H1 (cell line): ENCODE measurements at regions not wholly inside any gene's neighbourhood (a gene's known extent, or its start where the extent isn't known, plus 50 kb on each side); places are given as distances from the start of the nearest gene placed in this dataset.
A peak's percentile ranks its signal among the peaks of the same experiment; 100 is the strongest.

ENCODE experiments used
- CTCF ChIA-PET: fragments of 300-600 bp; sonication (Branson Sonifier 250); formaldehyde crosslinking; loops from one replicate; lab custom pipeline; 2021; ENCODE audit not compliant: partially characterized antibody; lab: Charles Lee
- POLR2A ChIA-PET: fragments of 300-600 bp; sonication (Branson Sonifier 250); formaldehyde crosslinking; loops from one replicate; lab custom pipeline; 2021; ENCODE audit warnings: inconsistent platforms; ENCODE audit not compliant: partially characterized antibody; lab: Charles Lee
- DNase-seq, 2 experiments: peaks; one replicate each; pipeline versions ENCODE4 v3.0.0 to v3.0.0-alpha.2; 2010 to 2022; ENCODE audit warnings: low spot score in 2 of 2, low read depth in 1 of 2, mixed read lengths in 1 of 2
- FAIRE-seq: peaks from 2 replicates; lab custom pipeline; 2011; peaks lifted over from hg19 to GRCh38; lab: Jason Lieb, UNC
- H2AFZ ChIP-seq: 2 replicates; pipeline ENCODE4 v1.8.1; 2012; ENCODE audit warnings: low read length, inconsistent platforms
- H2AK5ac ChIP-seq: 2 replicates; pipeline ENCODE4 v1.6.1; 2013; ENCODE audit warnings: low read depth, low read length
- H2BK120ac ChIP-seq: replicated peaks from 2 replicates; pipeline ENCODE3; 2013; ENCODE audit warnings: low read depth, low read length, inconsistent platforms
- H2BK12ac ChIP-seq: 2 replicates; pipeline ENCODE4 v1.6.1; 2013; ENCODE audit warnings: low read depth, low read length
- H2BK15ac ChIP-seq: 2 replicates; pipeline ENCODE4 v1.6.1; 2013; ENCODE audit warnings: low read length
- H2BK20ac ChIP-seq: 2 replicates; pipeline ENCODE4 v1.6.1; 2013; ENCODE audit warnings: low read length
- H2BK5ac ChIP-seq: 2 replicates; pipeline ENCODE4 v1.6.1; 2013; ENCODE audit warnings: low read depth, low read length
- H3K14ac ChIP-seq: 2 replicates; pipeline ENCODE4 v1.6.1; 2013; ENCODE audit warnings: inconsistent platforms; ENCODE audit not compliant: insufficient read length
- H3K18ac ChIP-seq: 2 replicates; pipeline ENCODE4 v1.6.1; 2013; ENCODE audit warnings: low read length; ENCODE audit errors: extremely low read depth
- H3K23ac ChIP-seq: 2 replicates; pipeline ENCODE4 v1.6.1; 2013; ENCODE audit warnings: inconsistent platforms; ENCODE audit not compliant: insufficient read length
- H3K23me2 ChIP-seq: 2 replicates; pipeline ENCODE4 v1.6.1; 2013; ENCODE audit warnings: low read depth, low read length
- H3K27ac ChIP-seq: 2 replicates; pipeline ENCODE4 v1.6.1; 2011; ENCODE audit warnings: low read depth, low read length, inconsistent platforms
- H3K27me3 ChIP-seq, 4 experiments: replicated peaks in 1 of 4; 1 replicate in 1 of 4; 2 replicates in 3 of 4; pipeline versions ENCODE4 v1.6.1 to v1.8.1; 2011 to 2013; ENCODE audit warnings: low read length in 3 of 4, mild to moderate bottlenecking in 3 of 4, inconsistent platforms in 2 of 4, mixed read lengths in 2 of 4, moderate library complexity in 1 of 4; ENCODE audit not compliant: control insufficient read depth in 3 of 4, insufficient read depth in 3 of 4; ENCODE audit errors: extremely low read depth in 1 of 4
- H3K36me3 ChIP-seq, 4 experiments: 2 replicates each; pipeline versions ENCODE4 v1.6.1 to v1.8.1; 2011 to 2013; ENCODE audit warnings: mild to moderate bottlenecking in 4 of 4, low read length in 3 of 4, moderate library complexity in 2 of 4, control low read depth in 1 of 4, inconsistent platforms in 1 of 4; ENCODE audit not compliant: insufficient read depth in 4 of 4, control insufficient read depth in 2 of 4
- H3K4ac ChIP-seq: replicated peaks from 2 replicates; pipeline ENCODE3; 2013; ENCODE audit warnings: low read length, low read depth, mixed read lengths, inconsistent platforms; ENCODE audit not compliant: insufficient read length
- H3K4me1 ChIP-seq, 4 experiments: replicated peaks in 1 of 4; 1 replicate in 1 of 4; 2 replicates in 3 of 4; pipeline versions ENCODE4 v1.6.1 to v1.8.1; 2011 to 2013; ENCODE audit warnings: low read length in 3 of 4, inconsistent platforms in 2 of 4, mixed read lengths in 1 of 4; ENCODE audit not compliant: insufficient read depth in 4 of 4, control insufficient read depth in 3 of 4
- H3K4me2 ChIP-seq, 2 experiments: 2 replicates each; pipeline versions ENCODE4 v1.6.1 to v1.8.1; 2011 to 2013; ENCODE audit warnings: low read depth in 2 of 2, low read length in 2 of 2, control low read depth in 1 of 2, inconsistent platforms in 1 of 2, mild to moderate bottlenecking in 1 of 2; ENCODE audit not compliant: insufficient read depth in 1 of 2
- H3K4me3 ChIP-seq, 4 experiments: fragments of 200-600, 300-600 bp in 1 of 4; sonication (generic), shearing (Covaris generic), sonication (Bioruptor Twin) in 1 of 4; 2 replicates each; pipeline versions ENCODE4 v1.5.1 to v1.8.1; 2011 to 2016; ENCODE audit warnings: low read length in 4 of 4, low read depth in 3 of 4, control low read depth in 2 of 4, inconsistent platforms in 2 of 4, mild to moderate bottlenecking in 2 of 4, mixed read lengths in 1 of 4, moderate library complexity in 1 of 4; ENCODE audit not compliant: insufficient read depth in 2 of 4; ENCODE audit errors: extremely low read depth in 1 of 4
- H3K56ac ChIP-seq: replicated peaks from 2 replicates; pipeline ENCODE3; 2013; ENCODE audit warnings: low read depth, mild to moderate bottlenecking, mixed read lengths, low read length, inconsistent platforms; ENCODE audit not compliant: insufficient read length
- H3K79me1 ChIP-seq: 2 replicates; pipeline ENCODE4 v1.6.1; 2013; ENCODE audit warnings: low read depth, low read length, control low read depth
- H3K79me2 ChIP-seq, 2 experiments: 2 replicates each; pipeline versions ENCODE4 v1.6.1 to v1.8.1; 2012 to 2013; ENCODE audit warnings: low read length in 2 of 2, mild to moderate bottlenecking in 2 of 2, inconsistent platforms in 1 of 2; ENCODE audit not compliant: insufficient read depth in 2 of 2, control insufficient read depth in 1 of 2
- H3K9ac ChIP-seq, 4 experiments: replicated peaks in 1 of 4; 1 replicate in 1 of 4; 2 replicates in 3 of 4; pipeline versions ENCODE4 v1.6.1 to v1.8.1; 2011 to 2013; ENCODE audit warnings: low read depth in 3 of 4, low read length in 3 of 4, control low read depth in 2 of 4, mild to moderate bottlenecking in 2 of 4, moderate library complexity in 2 of 4, inconsistent platforms in 1 of 4; ENCODE audit errors: extremely low read depth in 1 of 4
- H3K9me3 ChIP-seq, 2 experiments: 2 replicates each; pipeline versions ENCODE4 v1.6.1 to v1.8.1; 2012 to 2013; ENCODE audit warnings: mild to moderate bottlenecking in 2 of 2, moderate library complexity in 2 of 2, control low read depth in 1 of 2, inconsistent platforms in 1 of 2, low read depth in 1 of 2, low read length in 1 of 2, mixed read lengths in 1 of 2; ENCODE audit not compliant: insufficient read depth in 2 of 2
- H4K20me1 ChIP-seq, 2 experiments: replicated peaks in 1 of 2; 2 replicates each; pipeline versions ENCODE3 to v1.8.1; 2011 to 2013; ENCODE audit warnings: inconsistent platforms in 2 of 2, low read length in 2 of 2, mild to moderate bottlenecking in 1 of 2; ENCODE audit not compliant: insufficient read depth in 2 of 2, control insufficient read depth in 1 of 2
- H4K5ac ChIP-seq: 2 replicates; pipeline ENCODE4 v1.6.1; 2013; ENCODE audit warnings: low read length, low read depth, mixed read lengths, inconsistent platforms; ENCODE audit not compliant: insufficient read length
- H4K8ac ChIP-seq: 2 replicates; pipeline ENCODE4 v1.8.0; 2013; ENCODE audit warnings: mild to moderate bottlenecking, moderate library complexity, low read length, inconsistent platforms; ENCODE audit not compliant: insufficient read depth; ENCODE audit errors: extremely low read depth
- H4K91ac ChIP-seq: replicated peaks from 2 replicates; pipeline ENCODE3; 2013; ENCODE audit warnings: low read length, mixed read lengths, inconsistent platforms; ENCODE audit not compliant: insufficient read length
- KDM4A ChIP-seq: IDR thresholded peaks from one replicate; pipeline ENCODE4 v1.7.1; 2012; ENCODE audit warnings: low read depth, mild to moderate bottlenecking, moderate library complexity, low read length, inconsistent platforms; ENCODE audit not compliant: severe bottlenecking
- RAD21 ChIP-seq, 2 experiments: IDR thresholded peaks in 1 of 2; conservative IDR thresholded peaks in 1 of 2; 2 replicates each; pipeline ENCODE4 v1.6.1; 2011; ENCODE audit warnings: low read depth in 2 of 2, low read length in 2 of 2, improper control_type of control experiment in 1 of 2, inconsistent platforms in 1 of 2, mild to moderate bottlenecking in 1 of 2, moderate library complexity in 1 of 2
- WGBS, 2 experiments: shearing (Covaris generic) in 1 of 2; methylation state at CpG; one replicate each; pipeline versions ENCODE4 v1.1.6 to v1.1.7; 2013 to 2015; ENCODE audit warnings: low lambda C conversion rate in 2 of 2, mixed read lengths in 2 of 2, inconsistent platforms in 1 of 2, low coverage in 1 of 2, missing lambda C conversion rate in 1 of 2; ENCODE audit not compliant: insufficient replicate concordance in 2 of 2, insufficient coverage in 1 of 2, insufficient read length in 1 of 2; ENCODE audit errors: extremely low coverage in 1 of 2, missing lambda C conversion rate in 1 of 2; 5-methylcytosine and 5-hydroxymethylcytosine counted together

GRCh38 chr22:49004484-49005399 lies 822.9 kb downstream of the BRD1 start:
- Histone ChIP-seq H3K56ac (no peak overlapping the region), H4K91ac (no peak overlapping the region), H2AK5ac (no peak overlapping the region; the same call in 1 of the 2 replicates), H3K36me3 (no peaks in the 10 kb centered on the region), H3K27me3 (no peaks in the 10 kb centered on the region), H2BK15ac (no peak overlapping the region), H4K5ac (no peak overlapping the region), H4K8ac (no peak overlapping the region), H3K4me3 (no peak overlapping the region), H2AFZ (no peak overlapping the region), H3K79me2 (no peaks in the 10 kb centered on the region), H3K23me2 (no peaks in the 10 kb centered on the region), H2BK120ac (no peak overlapping the region), H2BK5ac (no peak overlapping the region), H2BK12ac (no peak overlapping the region), H3K4me2 (no peak overlapping the region), H2BK20ac (no peak overlapping the region), H3K9me3 (peaks cover 4 to 5% of the 10 kb centered on the region in 2 experiments; a peak in 2 of 4 replicates), H3K4ac (no peak overlapping the region), H3K18ac (no peak overlapping the region), H3K14ac (no peak overlapping the region), H3K79me1 (no peaks in the 10 kb centered on the region; the same call in 1 of the 2 replicates), H3K4me1 (no peaks in the 10 kb centered on the region), H3K23ac (no peak overlapping the region), H3K9ac (no peak overlapping the region), H4K20me1 (no peaks in the 10 kb centered on the region), H3K27ac (no peak overlapping the region)
- DNase-seq: peak in 1 of 2 experiments; percentile 19
- FAIRE-seq: no peak
- WGBS, 2 experiments: 94% methylated on average over 27 of the region's 29 CpGs; no CpG with 5 or more reads in 1 of the 2 experiments
- POLR2A ChIA-PET: no interaction called here
- CTCF ChIA-PET: interaction anchor here (0.7 kb wide), 3 partner anchors 17 to 46 kb away, joined by 3 read pairs; no protein-coding TSS in a partner anchor
- no peak for TF ChIP-seq RAD21 (IDR thresholded peaks at IDR 0.05 in 1 of 2, conservative IDR thresholded peaks at IDR 0.05 in 1 of 2; ENCODE audit: low read depth in 2 of 2, low read length in 2 of 2)
- TF ChIP-seq KDM4A: no peak
